CD4-positive, alpha-beta T cell (primary cell): ENCODE measurements at regions not wholly inside any gene's neighbourhood (a gene's known extent, or its start where the extent isn't known, plus 50 kb on each side); places are given as distances from the start of the nearest gene placed in this dataset.

ENCODE experiments used
- ATAC-seq: fragments of 200-7000 bp; cut with Tn5 transposase; one replicate; pipeline ENCODE4 v1.10.0; 2022; ENCODE audit warnings: mild to moderate bottlenecking; ENCODE audit not compliant: poor library complexity
- CTCF ChIA-PET: fragments of 350-600 bp; sonication (Branson Sonifier 250); formaldehyde crosslinking; loops from one replicate; lab custom pipeline; 2021; ENCODE audit warnings: antibody characterized with exemption, inconsistent platforms; lab: Charles Lee
- POLR2A ChIA-PET: fragments of 350-600 bp; sonication (Branson Sonifier 250); formaldehyde crosslinking; loops from one replicate; lab custom pipeline; 2021; ENCODE audit warnings: antibody characterized with exemption, inconsistent platforms; lab: Charles Lee
- DNase-seq, 14 experiments: peaks; one replicate each; pipeline ENCODE4 v3.0.0-alpha.2; 2013 to 2020; ENCODE audit warnings: mixed read lengths in 2 of 14
- H3K27ac ChIP-seq, 2 donors: one replicate each; pipeline versions ENCODE4 v1.5.1 to v1.7.0; 2013; ENCODE audit warnings: low read length in 2 of 2, low read depth in 1 of 2, mild to moderate bottlenecking in 1 of 2
- H3K27me3 ChIP-seq, 2 experiments: 1 replicate in 1 of 2; 2 replicates in 1 of 2; pipeline versions ENCODE4 v1.6.1 to v1.7.0; 2013; ENCODE audit warnings: low read length in 2 of 2, control low read depth in 1 of 2, mild to moderate bottlenecking in 1 of 2, moderate library complexity in 1 of 2; ENCODE audit not compliant: insufficient read depth in 2 of 2, control insufficient read depth in 1 of 2
- H3K36me3 ChIP-seq: one replicate; pipeline ENCODE4 v1.6.1; 2013; ENCODE audit warnings: low read length, control low read depth; ENCODE audit not compliant: insufficient read depth
- H3K4me1 ChIP-seq: one replicate; pipeline ENCODE4 v1.6.1; 2013; ENCODE audit warnings: low read length, control low read depth; ENCODE audit not compliant: insufficient read depth
- H3K4me3 ChIP-seq: one replicate; pipeline ENCODE4 v1.5.1; 2013; ENCODE audit warnings: mild to moderate bottlenecking, low read length, moderate library complexity
- H3K9me3 ChIP-seq, 2 experiments: 1 replicate in 1 of 2; 2 replicates in 1 of 2; pipeline versions ENCODE4 v1.6.1 to v1.7.0; 2013; ENCODE audit warnings: low read length in 2 of 2, mild to moderate bottlenecking in 2 of 2, control low read depth in 1 of 2, moderate library complexity in 1 of 2; ENCODE audit not compliant: control insufficient read depth in 1 of 2, insufficient read depth in 1 of 2
- H3K27ac Mint-ChIP-seq: one replicate; pipeline ENCODE4 v1.8.0; 2020; ENCODE audit warnings: mixed read lengths
- H3K27me3 Mint-ChIP-seq: one replicate; pipeline ENCODE4 v1.8.0; 2021; ENCODE audit warnings: mixed read lengths
- H3K36me3 Mint-ChIP-seq: one replicate; pipeline ENCODE4 v1.8.0; 2021; ENCODE audit warnings: low read depth, mixed read lengths
- H3K4me1 Mint-ChIP-seq: one replicate; pipeline ENCODE4 v1.8.0; 2021; ENCODE audit warnings: low read depth, mixed read lengths
- H3K4me3 Mint-ChIP-seq: one replicate; pipeline ENCODE4 v1.8.0; 2020; ENCODE audit warnings: mild to moderate bottlenecking, mixed read lengths
- H3K9me3 Mint-ChIP-seq: one replicate; pipeline ENCODE4 v1.8.0; 2020; ENCODE audit warnings: mixed read lengths
- intact Hi-C, 2 experiments: fragments of 100-400 bp; cut with DNase I in 1 of 2; cut with micrococcal nuclease in 1 of 2; formaldehyde crosslinking; loops; one replicate each; pipeline versions ENCODE4 v1.15.1 to v1.9.0; 2023 to 2025; cut with DNase I, micrococcal nuclease
- TF ChIP-seq, protein P1 (sequence below): fragments of 200-600 bp; IDR thresholded peaks from one replicate; pipeline ENCODE4 v1.8.0; 2022; ENCODE audit warnings: antibody characterized with exemption, mild to moderate bottlenecking

GRCh38 chr13:53214433-53214832, 185.8 kb downstream of the OLFM4 start:
- TF ChIP-seq, protein P1, sequence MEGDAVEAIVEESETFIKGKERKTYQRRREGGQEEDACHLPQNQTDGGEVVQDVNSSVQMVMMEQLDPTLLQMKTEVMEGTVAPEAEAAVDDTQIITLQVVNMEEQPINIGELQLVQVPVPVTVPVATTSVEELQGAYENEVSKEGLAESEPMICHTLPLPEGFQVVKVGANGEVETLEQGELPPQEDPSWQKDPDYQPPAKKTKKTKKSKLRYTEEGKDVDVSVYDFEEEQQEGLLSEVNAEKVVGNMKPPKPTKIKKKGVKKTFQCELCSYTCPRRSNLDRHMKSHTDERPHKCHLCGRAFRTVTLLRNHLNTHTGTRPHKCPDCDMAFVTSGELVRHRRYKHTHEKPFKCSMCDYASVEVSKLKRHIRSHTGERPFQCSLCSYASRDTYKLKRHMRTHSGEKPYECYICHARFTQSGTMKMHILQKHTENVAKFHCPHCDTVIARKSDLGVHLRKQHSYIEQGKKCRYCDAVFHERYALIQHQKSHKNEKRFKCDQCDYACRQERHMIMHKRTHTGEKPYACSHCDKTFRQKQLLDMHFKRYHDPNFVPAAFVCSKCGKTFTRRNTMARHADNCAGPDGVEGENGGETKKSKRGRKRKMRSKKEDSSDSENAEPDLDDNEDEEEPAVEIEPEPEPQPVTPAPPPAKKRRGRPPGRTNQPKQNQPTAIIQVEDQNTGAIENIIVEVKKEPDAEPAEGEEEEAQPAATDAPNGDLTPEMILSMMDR = no peak
- ATAC-seq (no peak), DNase-seq (no peak)
- ChIA-PET POLR2A (no interaction called here), CTCF (no interaction called here)
- no peaks in the 10 kb centered on the region for H3K9me3 Mint-ChIP-seq
- H3K27ac ChIP-seq = no peak overlapping the region
- no peak overlapping the region for H3K4me3 Mint-ChIP-seq
- H3K4me1 Mint-ChIP-seq = no peaks in the 10 kb centered on the region
- no peak overlapping the region for H3K4me3 ChIP-seq
- no peak overlapping the region for H3K27ac Mint-ChIP-seq
- H3K36me3 ChIP-seq = no peaks in the 10 kb centered on the region
- intact Hi-C loops = no loop called here
- H3K9me3 ChIP-seq = no peaks in the 10 kb centered on the region
- peaks cover 1% of the 10 kb centered on the region for H3K27me3 Mint-ChIP-seq
- no peaks in the 10 kb centered on the region for H3K36me3 Mint-ChIP-seq
- H3K27me3 ChIP-seq = no peaks in the 10 kb centered on the region
- no peaks in the 10 kb centered on the region for H3K4me1 ChIP-seq

- Mint-ChIP-seq H3K36me3 (no peaks in the 10 kb centered on the region), H3K27ac (no peak overlapping the region), H3K27me3 (peaks cover 4% of the 10 kb centered on the region), H3K9me3 (no peaks in the 10 kb centered on the region), H3K4me3 (no peak overlapping the region), H3K4me1 (no peaks in the 10 kb centered on the region)
- no peak for ATAC-seq
- ChIA-PET POLR2A (interaction anchor here (0.6 kb wide), 1 partner anchor 28 kb away, joined by 3 read pairs; no protein-coding TSS in a partner anchor), CTCF (no interaction called here)
- H3K27ac ChIP-seq = no peak overlapping the region
- no peak for DNase-seq
- H3K4me1 ChIP-seq = no peaks in the 10 kb centered on the region
- intact Hi-C loops = no loop called here
- H3K27me3 ChIP-seq = no peaks in the 10 kb centered on the region
- H3K36me3 ChIP-seq = no peaks in the 10 kb centered on the region
- no peak overlapping the region for H3K4me3 ChIP-seq
- peaks cover 0 to 3% of the 10 kb centered on the region in 2 experiments for H3K9me3 ChIP-seq
- TF ChIP-seq, protein P1 = no peak
Measured at GRCh38 chr13:53215563-53215962, 186.9 kb downstream of the OLFM4 start.

DNA sequence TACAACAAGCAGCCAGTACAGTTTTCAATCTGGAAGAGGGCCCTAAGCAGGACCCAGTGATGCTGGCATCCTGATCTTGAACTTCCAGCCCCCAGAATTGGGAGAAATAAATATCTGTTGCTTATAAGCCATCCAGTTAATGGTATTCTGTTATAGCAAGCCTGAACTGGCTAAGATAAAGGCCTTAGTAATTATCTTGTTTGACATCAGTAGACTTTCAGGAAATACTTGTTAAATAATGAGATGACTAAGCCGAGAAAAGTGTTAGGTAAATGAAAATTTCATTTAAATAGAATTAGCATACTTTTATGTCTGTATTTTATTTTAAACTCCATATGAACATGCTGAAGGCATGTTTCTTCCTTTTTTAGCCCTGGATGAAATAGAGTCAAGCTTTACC, 188.2 kb downstream of the OLFM4 start:
- no peaks in the 10 kb centered on the region for H3K9me3 Mint-ChIP-seq
- H3K27ac Mint-ChIP-seq = no peak overlapping the region
- Histone ChIP-seq H3K4me3 (no peak overlapping the region), H3K4me1 (no peaks in the 10 kb centered on the region), H3K27ac (no peak overlapping the region), H3K36me3 (no peaks in the 10 kb centered on the region), H3K27me3 (no peaks in the 10 kb centered on the region), H3K9me3 (peaks cover 0 to 3% of the 10 kb centered on the region in 2 experiments)
- POLR2A ChIA-PET = no interaction called here
- ATAC-seq (no peak), DNase-seq (no peak)
- intact Hi-C loops = no loop called here
- no peak overlapping the region for H3K4me3 Mint-ChIP-seq
- CTCF ChIA-PET = no interaction called here
- no peaks in the 10 kb centered on the region for H3K4me1 Mint-ChIP-seq
- no peaks in the 10 kb centered on the region for H3K36me3 Mint-ChIP-seq
- TF ChIP-seq, protein P1 = no peak
- peaks cover 4% of the 10 kb centered on the region for H3K27me3 Mint-ChIP-seq
